PC-9 (cell line): ENCODE measurements at regions not wholly inside any gene's neighbourhood (a gene's known extent, or its start where the extent isn't known, plus 50 kb on each side); places are given as distances from the start of the nearest gene placed in this dataset.

ENCODE experiments used
- BruUV-seq: library from RNA; stranded (reverse); fragments of 400-500 nt; replicated peaks from 2 replicates; lab custom pipeline; 2021; lab: Mats Ljungman, UMichigan
- CTCF ChIA-PET: fragments of 300-600 bp; sonication (Branson Sonifier 250); formaldehyde crosslinking; loops from one replicate; lab custom pipeline; 2022; ENCODE audit warnings: antibody characterized with exemption; lab: Charles Lee
- POLR2A ChIA-PET: fragments of 300-600 bp; sonication (Branson Sonifier 250); formaldehyde crosslinking; loops from one replicate; lab custom pipeline; 2022; ENCODE audit warnings: antibody characterized with exemption; ENCODE audit not compliant: unreplicated experiment; lab: Charles Lee
- DNase-seq, 2 experiments: peaks; one replicate each; pipeline versions ENCODE4 v3.0.0 to v3.0.0-alpha.2; 2015 to 2022; ENCODE audit warnings: mixed read lengths in 1 of 2
- H2AFZ ChIP-seq: fragments of 200-600 bp; sonication (generic); 2 replicates; pipeline ENCODE4 v1.8.1; 2017; ENCODE audit warnings: antibody characterized with exemption
- H3F3A ChIP-seq: fragments of 200-600 bp; sonication (generic); 2 replicates; pipeline ENCODE4 v1.8.1; 2017; ENCODE audit warnings: antibody characterized with exemption, mild to moderate bottlenecking, low read depth; ENCODE audit not compliant: insufficient read depth
- H3K27ac ChIP-seq: fragments of 200-600 bp; sonication (generic); 2 replicates; pipeline ENCODE4 v1.6.1; 2016; ENCODE audit warnings: mixed run types
- H3K27me3 ChIP-seq: fragments of 200-600 bp; sonication (generic); 2 replicates; pipeline ENCODE4 v1.6.1; 2016; ENCODE audit warnings: low read depth, mixed run types; ENCODE audit not compliant: insufficient read depth
- H3K36me3 ChIP-seq: fragments of 200-600 bp; sonication (generic); 2 replicates; pipeline ENCODE4 v1.6.1; 2016; ENCODE audit warnings: low read depth, mixed run types
- H3K4me1 ChIP-seq: fragments of 200-600 bp; sonication (generic); replicated peaks from 2 replicates; pipeline ENCODE4 v1.6.1; 2016; ENCODE audit warnings: mixed run types; ENCODE audit not compliant: insufficient read depth
- H3K4me2 ChIP-seq: fragments of 200-600 bp; sonication (generic); 2 replicates; pipeline ENCODE4 v1.6.1; 2017; ENCODE audit warnings: mixed run types
- H3K4me3 ChIP-seq: fragments of 200-600 bp; sonication (generic); 2 replicates; pipeline ENCODE4 v1.6.1; 2016; ENCODE audit warnings: mixed run types
- H3K79me2 ChIP-seq: fragments of 200-600 bp; sonication (generic); 2 replicates; pipeline ENCODE4 v1.6.1; 2017; ENCODE audit warnings: low read depth, mixed run types
- H3K9me2 ChIP-seq: fragments of 200-600 bp; sonication (generic); 2 replicates; pipeline ENCODE4 v1.8.1; 2017; ENCODE audit warnings: mild to moderate bottlenecking; ENCODE audit not compliant: insufficient read depth
- H3K9me3 ChIP-seq: fragments of 200-600 bp; sonication (generic); 2 replicates; pipeline ENCODE4 v1.8.1; 2016; ENCODE audit warnings: low read depth; ENCODE audit not compliant: insufficient read depth
- H4K20me1 ChIP-seq: fragments of 200-600 bp; sonication (generic); 2 replicates; pipeline ENCODE4 v1.8.1; 2017; ENCODE audit not compliant: insufficient read depth
- CTCF ChIP-seq: fragments of 200-600 bp; sonication (generic); conservative IDR thresholded peaks from 2 replicates; pipeline ENCODE4 v1.6.1; 2017; ENCODE audit warnings: mixed run types, antibody characterized with exemption, mild to moderate bottlenecking, moderate library complexity
- EZH2 ChIP-seq: fragments of 200-600 bp; sonication (generic); IDR thresholded peaks from 2 replicates; pipeline ENCODE4 v1.8.0; 2017; ENCODE audit warnings: antibody characterized with exemption, low read depth
- intact Hi-C: fragments of 100-400 bp; cut with micrococcal nuclease; formaldehyde crosslinking; loops from one replicate; pipeline ENCODE4 v1.10.0; 2022; ENCODE audit not compliant: unreplicated experiment

- no peak for DNase-seq
- intact Hi-C loops, result loop anchor here (10.0 kb wide), 1 partner anchor 284 kb away; the partner anchor contains the start of gene HJURP
- no peak for TF ChIP-seq CTCF
- TF ChIP-seq EZH2, result no peak
- CTCF ChIA-PET, result no interaction called here
- H2AFZ ChIP-seq, result no peak overlapping the region
- H3K9me2 ChIP-seq, result no peaks in the 10 kb centered on the region
- no peak overlapping the region for H3K4me3 ChIP-seq
- H4K20me1 ChIP-seq, result no peaks in the 10 kb centered on the region
- POLR2A ChIA-PET, result no interaction called here
- no peaks in the 10 kb centered on the region for H3K36me3 ChIP-seq
- H3F3A ChIP-seq, result peaks cover 21% of the 10 kb centered on the region
- no peaks in the 10 kb centered on the region for H3K79me2 ChIP-seq
- peaks cover 30% of the 10 kb centered on the region for H3K4me1 ChIP-seq
- BruUV-seq, result no TSS peak
- H3K9me3 ChIP-seq, result no peaks in the 10 kb centered on the region; the same call in 1 of the 2 replicates
- no peak overlapping the region for H3K4me2 ChIP-seq
- no peaks in the 10 kb centered on the region for H3K27me3 ChIP-seq
- no peak overlapping the region for H3K27ac ChIP-seq
These were observed 88.3 kb downstream of the SPP2 start for GRCh38 chr2:234138836-234139235.

GRCh38 chr2:234137400-234138014 lies 87.0 kb downstream of the SPP2 start:
- POLR2A ChIA-PET, result interaction anchor here (0.6 to 0.7 kb wide), 2 partner anchors 360 to 871 kb away, joined by 3 to 15 read pairs; partner anchors contain the start of gene ARL4C
- BruUV-seq, result no TSS peak
- intact Hi-C loops, result loop anchor here (1.0 to 10.0 kb wide), 8 partner anchors 25 to 843 kb away; partner anchors contain the start of gene HJURP
- Histone ChIP-seq H3K27ac (peak overlapping the region; percentile 66), H3K36me3 (no peaks in the 10 kb centered on the region), H3K79me2 (no peaks in the 10 kb centered on the region), H3K4me3 (no peak overlapping the region), H3K9me2 (no peaks in the 10 kb centered on the region), H4K20me1 (no peaks in the 10 kb centered on the region), H3K4me1 (peaks cover 30% of the 10 kb centered on the region), H3K27me3 (no peaks in the 10 kb centered on the region), H3K4me2 (peak overlapping the region; percentile 40), H3K9me3 (no peaks in the 10 kb centered on the region; the same call in 1 of the 2 replicates), H2AFZ (no peak overlapping the region), H3F3A (peaks cover 21% of the 10 kb centered on the region)
- DNase-seq, result peak; percentile 63 to 98
- TF ChIP-seq EZH2, result no peak
- TF ChIP-seq CTCF, result no peak; the same call in 1 of the 2 replicates
- CTCF ChIA-PET, result interaction anchor here (0.5 to 0.7 kb wide), 5 partner anchors 108 to 1657 kb away, joined by 4 to 10 read pairs (median 5); no protein-coding TSS in a partner anchor

GRCh38 chr2:234136461-234136860 lies 86.0 kb downstream of the SPP2 start:
- Histone ChIP-seq H3K4me3 (no peak overlapping the region), H3K27ac (peak overlapping the region; percentile 66), H3F3A (peaks cover 21% of the 10 kb centered on the region), H3K9me2 (no peaks in the 10 kb centered on the region), H2AFZ (0 out of 2 replicates have a peak overlapping the region, but pooled peaks have one; percentile 10), H3K36me3 (no peaks in the 10 kb centered on the region), H3K4me2 (peak overlapping the region; percentile 40), H3K27me3 (no peaks in the 10 kb centered on the region), H3K4me1 (peaks cover 30% of the 10 kb centered on the region), H3K9me3 (no peaks in the 10 kb centered on the region; the same call in 1 of the 2 replicates), H3K79me2 (no peaks in the 10 kb centered on the region), H4K20me1 (no peaks in the 10 kb centered on the region)
- POLR2A ChIA-PET, result interaction anchor here (0.6 kb wide), 1 partner anchor 116 kb away, joined by 4 read pairs; no protein-coding TSS in a partner anchor
- TF ChIP-seq CTCF (0 out of 2 replicates have a peak, but pooled peaks have one; percentile 28), EZH2 (no peak)
- intact Hi-C loops, result loop anchor here (1.0 to 10.0 kb wide), 11 partner anchors 26 to 844 kb away; partner anchors contain the start of gene HJURP
- DNase-seq, result peak; percentile 71 to 90
- no TSS peak for BruUV-seq
- CTCF ChIA-PET, result interaction anchor here (0.6 to 1.4 kb wide), 2 partner anchors 29 to 409 kb away, joined by 3 read pairs; no protein-coding TSS in a partner anchor
